K562 (cell line): ENCODE measurements at regions not wholly inside any gene's neighbourhood (a gene's known extent, or its start where the extent isn't known, plus 50 kb on each side); places are given as distances from the start of the nearest gene placed in this dataset.

Experiments
- ATAC-seq: fragments of 200-7000 bp; cut with Tn5 transposase; 3 replicates; pipeline ENCODE4 v1.9.1; 2020; ENCODE audit warnings: moderate library complexity
- BruUV-seq: library from RNA; stranded (reverse); fragments of 400-500 nt; replicated peaks from 2 replicates; lab custom pipeline; 2021; lab: Mats Ljungman, UMichigan
- CTCF ChIA-PET: fragments of 300-600 bp; formaldehyde crosslinking; extraction: SDS; loops from one replicate; lab custom pipeline; 2021; ENCODE audit warnings: low intra/inter-chr PET ratio; lab: Yijun Ruan, JAX
- POLR2A ChIA-PET: fragments of 300-600, 350-650 bp; sonication (Branson Sonifier 250); formaldehyde crosslinking; extraction: SDS; loops from one replicate; lab custom pipeline; 2021; ENCODE audit warnings: antibody characterized with exemption, inconsistent platforms; lab: Yijun Ruan, JAX
- DNase-seq, 4 experiments: peaks; one replicate each; pipeline versions ENCODE4 v3.0.0 to v3.0.0-alpha.2; 2011 to 2018; ENCODE audit warnings: low spot score in 3 of 4, mixed read lengths in 3 of 4; ENCODE audit errors: extremely low read depth in 1 of 4
- FAIRE-seq: peaks from 2 replicates; lab custom pipeline; 2011; peaks lifted over from hg19 to GRCh38; lab: Jason Lieb, UNC
- H2AFZ ChIP-seq: 2 replicates; pipeline ENCODE4 v1.6.0; 2011; ENCODE audit warnings: low read depth, low read length, control low read depth, inconsistent platforms
- H3K27ac ChIP-seq: fragments of 200-600 bp; 3 replicates; pipeline ENCODE4 v1.8.0; 2011; ENCODE audit warnings: low read depth, mild to moderate bottlenecking, control low read depth, inconsistent platforms, low read length, moderate library complexity, mixed read lengths; ENCODE audit errors: extremely low read depth
- H3K27me3 ChIP-seq, 2 experiments: fragments of 300-600 bp in 1 of 2; 2 replicates in 1 of 2; 3 replicates in 1 of 2; pipeline versions ENCODE4 v1.6.0 to v1.8.0; 2011; ENCODE audit warnings: inconsistent platforms in 2 of 2, low read length in 2 of 2, mild to moderate bottlenecking in 1 of 2, mixed read lengths in 1 of 2, moderate library complexity in 1 of 2; ENCODE audit not compliant: control insufficient read depth in 2 of 2, insufficient read depth in 2 of 2
- H3K36me3 ChIP-seq: fragments of 300-600 bp; 3 replicates; pipeline ENCODE4 v1.8.0; 2011; ENCODE audit warnings: mild to moderate bottlenecking, low read length, inconsistent platforms; ENCODE audit not compliant: control insufficient read depth, insufficient read depth
- H3K4me1 ChIP-seq, 2 experiments: fragments of 200-600 bp in 1 of 2; replicated peaks in 1 of 2; 2 replicates in 1 of 2; 3 replicates in 1 of 2; pipeline versions ENCODE4 v1.5.1 to v1.8.0; 2011; ENCODE audit warnings: inconsistent platforms in 2 of 2, low read length in 2 of 2, mild to moderate bottlenecking in 1 of 2, mixed read lengths in 1 of 2, moderate library complexity in 1 of 2; ENCODE audit not compliant: control insufficient read depth in 2 of 2, insufficient read depth in 2 of 2
- H3K4me2 ChIP-seq: 2 replicates; pipeline ENCODE4 v1.6.1; 2011; ENCODE audit warnings: low read length, control low read depth, inconsistent platforms, mixed read lengths; ENCODE audit not compliant: insufficient read depth
- H3K4me3 ChIP-seq: fragments of 200-600 bp; sonication (generic), shearing (Covaris generic); 2 replicates; pipeline ENCODE4 v1.5.1; 2016; ENCODE audit warnings: control low read depth, inconsistent platforms
- H3K79me2 ChIP-seq: fragments of 200-600 bp; 3 replicates; pipeline ENCODE4 v1.8.0; 2011; ENCODE audit warnings: low read length, inconsistent platforms; ENCODE audit not compliant: control insufficient read depth, insufficient read depth
- H3K9ac ChIP-seq, 2 experiments: 2 replicates each; pipeline versions ENCODE4 v1.6.0 to v1.6.1; 2011; ENCODE audit warnings: low read depth in 2 of 2, low read length in 2 of 2, control low read depth in 1 of 2, inconsistent platforms in 1 of 2, mild to moderate bottlenecking in 1 of 2, mixed read lengths in 1 of 2; ENCODE audit not compliant: insufficient read depth in 1 of 2
- H3K9me1 ChIP-seq: one replicate; pipeline ENCODE4 v1.6.0; 2011; ENCODE audit warnings: inconsistent platforms, mild to moderate bottlenecking, low read length, moderate library complexity; ENCODE audit not compliant: control insufficient read depth, insufficient read depth
- H3K9me3 ChIP-seq: replicated peaks from 2 replicates; pipeline ENCODE4 v1.5.1; 2011; ENCODE audit warnings: low read depth, low read length, inconsistent platforms; ENCODE audit not compliant: control insufficient read depth, insufficient read depth
- H4K20me1 ChIP-seq: replicated peaks from 2 replicates; pipeline ENCODE4 v1.6.1; 2011; ENCODE audit warnings: low read length, inconsistent platforms, mixed read lengths; ENCODE audit not compliant: control insufficient read depth, insufficient read depth
- ARID2 ChIP-seq: fragments of 450-650 bp; IDR thresholded peaks from 2 replicates; pipeline ENCODE4 v1.6.1; 2017; ENCODE audit warnings: antibody characterized with exemption, mild to moderate bottlenecking
- SP2 ChIP-seq: IDR thresholded peaks from 2 replicates; pipeline ENCODE4 v1.6.1; 2011; ENCODE audit warnings: mild to moderate bottlenecking, low read depth, low read length, moderate library complexity; ENCODE audit not compliant: poor library complexity, severe bottlenecking; ENCODE audit errors: extremely low read depth
- ZNF282 ChIP-seq: sonication (generic); formaldehyde crosslinking; IDR thresholded peaks from 2 replicates; pipeline ENCODE4 v1.8.1; 2023; ENCODE audit warnings: missing genetic modification reagents
- ZNF41 ChIP-seq: fragments of 250-450 bp; sonication (Bioruptor Pico); conservative IDR thresholded peaks from 2 replicates; pipeline ENCODE4 v1.4.0; 2020; ENCODE audit warnings: mild to moderate bottlenecking
- ZNF655 ChIP-seq: fragments of 250-450 bp; sonication (Bioruptor Pico); IDR thresholded peaks from 2 replicates; pipeline ENCODE4 v1.5.0; 2021
- WGBS: fragments of 100-300 bp; shearing (Covaris generic); methylation state at CpG from one replicate; pipeline ENCODE4 v1.1.6; 2016; ENCODE audit warnings: low coverage, mixed read lengths; ENCODE audit not compliant: insufficient coverage; ENCODE audit errors: missing lambda C conversion rate; 5-methylcytosine and 5-hydroxymethylcytosine counted together
- in situ Hi-C: fragments of 300-500 bp; cut with MboI; formaldehyde crosslinking; loops from 4 replicates; pipeline ENCODE4 v1.15.0; 2018; ENCODE audit warnings: inconsistent platforms, mixed read lengths
- intact Hi-C: fragments of 100-400 bp; cut with micrococcal nuclease; formaldehyde crosslinking; loops from 2 replicates; pipeline ENCODE4 v1.14.2; 2022

GRCh38 chr10:107356396-107356795 is 191.9 kb upstream of the SORCS1 start:
- ChIA-PET POLR2A (no interaction called here), CTCF (no interaction called here)
- BruUV-seq, result no TSS peak
- DNase-seq (no peak), ATAC-seq (no peak), FAIRE-seq (no peak)
- Histone ChIP-seq H3K27me3 (no peaks in the 10 kb centered on the region), H3K27ac (no peak overlapping the region), H3K36me3 (no peaks in the 10 kb centered on the region), H3K4me1 (no peaks in the 10 kb centered on the region), H3K79me2 (no peaks in the 10 kb centered on the region), H3K4me3 (no peak overlapping the region), H2AFZ (no peak overlapping the region), H3K9me3 (no peaks in the 10 kb centered on the region; the same call in 1 of the 2 replicates), H3K9ac (no peak overlapping the region), H3K4me2 (no peak overlapping the region), H4K20me1 (no peaks in the 10 kb centered on the region), H3K9me1 (no peaks in the 10 kb centered on the region)
- intact Hi-C loops, result no loop called here
- 0% methylated on average over 2 of the region's 2 CpGs for WGBS
- in situ Hi-C loops, result no loop called here
- TF ChIP-seq ARID2 (no peak), ZNF41 (CRISPR knock-in tag) (no peak), ZNF282 (CRISPR knock-in tag) (no peak)

- H3K9me3 ChIP-seq, result no peaks in the 10 kb centered on the region
- ChIA-PET CTCF (no interaction called here), POLR2A (no interaction called here)
- in situ Hi-C loops (no loop called here), intact Hi-C loops (no loop called here)
- H3K4me3 ChIP-seq, result no peak overlapping the region
- no TSS peak for BruUV-seq
- H3K36me3 ChIP-seq, result no peaks in the 10 kb centered on the region
- no peak for DNase-seq
- no peak overlapping the region for H3K4me2 ChIP-seq
- no peaks in the 10 kb centered on the region for H3K9me1 ChIP-seq
- no peaks in the 10 kb centered on the region for H4K20me1 ChIP-seq
- no peak overlapping the region for H3K9ac ChIP-seq
- FAIRE-seq, result no peak
- no peak overlapping the region for H2AFZ ChIP-seq
- WGBS, result 0% methylated on average over 2 of the region's 2 CpGs
- no peak for ATAC-seq
- no peaks in the 10 kb centered on the region for H3K79me2 ChIP-seq
- no peaks in the 10 kb centered on the region for H3K4me1 ChIP-seq
- no peaks in the 10 kb centered on the region for H3K27me3 ChIP-seq
- no peak for TF ChIP-seq ZNF655 (CRISPR knock-in tag)
- no peak for TF ChIP-seq SP2
- H3K27ac ChIP-seq, result no peak overlapping the region
These were observed 178.2 kb upstream of the SORCS1 start for GRCh38 chr10:107342711-107343110.
